ENCODE measurements at regions not wholly inside any gene's neighbourhood (a gene's known extent, or its start where the extent isn't known, plus 50 kb on each side); places are given as distances from the start of the nearest gene placed in this dataset.

DNA sequence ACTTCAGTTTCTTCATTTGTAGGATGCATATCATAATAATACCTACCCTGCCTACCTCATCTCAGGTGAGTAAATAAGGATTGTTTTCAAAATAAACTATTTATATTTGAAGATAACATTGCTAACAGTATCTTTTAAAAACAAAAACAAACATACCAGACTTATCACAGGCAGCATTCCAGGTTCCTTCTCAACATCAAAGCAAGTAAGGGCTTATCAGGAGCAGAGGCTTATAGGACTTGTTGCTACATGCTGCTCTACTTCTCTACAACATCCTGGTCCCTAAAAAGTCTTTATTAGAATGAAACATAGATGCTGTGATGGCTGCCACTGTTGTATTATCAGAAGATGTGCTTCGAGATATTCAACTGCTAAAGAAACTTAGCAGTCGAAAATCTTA, 149.2 kb upstream of the PRDM1 start:
- DNase-seq (ENCODE audit: low read depth), result no peak
- TF ChIP-seq, protein P1, sequence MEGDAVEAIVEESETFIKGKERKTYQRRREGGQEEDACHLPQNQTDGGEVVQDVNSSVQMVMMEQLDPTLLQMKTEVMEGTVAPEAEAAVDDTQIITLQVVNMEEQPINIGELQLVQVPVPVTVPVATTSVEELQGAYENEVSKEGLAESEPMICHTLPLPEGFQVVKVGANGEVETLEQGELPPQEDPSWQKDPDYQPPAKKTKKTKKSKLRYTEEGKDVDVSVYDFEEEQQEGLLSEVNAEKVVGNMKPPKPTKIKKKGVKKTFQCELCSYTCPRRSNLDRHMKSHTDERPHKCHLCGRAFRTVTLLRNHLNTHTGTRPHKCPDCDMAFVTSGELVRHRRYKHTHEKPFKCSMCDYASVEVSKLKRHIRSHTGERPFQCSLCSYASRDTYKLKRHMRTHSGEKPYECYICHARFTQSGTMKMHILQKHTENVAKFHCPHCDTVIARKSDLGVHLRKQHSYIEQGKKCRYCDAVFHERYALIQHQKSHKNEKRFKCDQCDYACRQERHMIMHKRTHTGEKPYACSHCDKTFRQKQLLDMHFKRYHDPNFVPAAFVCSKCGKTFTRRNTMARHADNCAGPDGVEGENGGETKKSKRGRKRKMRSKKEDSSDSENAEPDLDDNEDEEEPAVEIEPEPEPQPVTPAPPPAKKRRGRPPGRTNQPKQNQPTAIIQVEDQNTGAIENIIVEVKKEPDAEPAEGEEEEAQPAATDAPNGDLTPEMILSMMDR (IDR thresholded peaks at IDR 0.05; ENCODE audit: control insufficient read depth, insufficient read depth, low read depth, low read length, missing control alignments), result no peak

DNA sequence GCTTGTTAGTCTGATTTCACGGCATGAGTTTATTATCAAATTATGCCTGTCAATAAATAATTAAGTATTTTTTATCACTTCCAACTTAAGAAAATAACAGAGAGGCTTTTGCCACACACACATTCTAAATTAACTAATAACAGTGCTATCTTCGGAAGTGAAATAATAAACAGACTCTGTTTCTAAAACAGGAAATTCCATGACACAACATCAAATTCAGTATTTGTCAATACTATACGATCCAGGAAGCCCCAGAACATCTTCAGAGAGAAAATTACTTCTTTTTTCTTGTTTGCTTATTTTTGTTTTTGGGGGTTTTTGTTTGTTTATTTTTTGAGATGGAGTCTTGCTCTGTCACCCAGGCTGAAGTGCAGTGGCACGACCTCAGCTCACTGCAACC, 150.7 kb upstream of the PRDM1 start:
- no peak for DNase-seq (ENCODE audit: low read depth)
- TF ChIP-seq, protein P1 (IDR thresholded peaks at IDR 0.05; ENCODE audit: control insufficient read depth, insufficient read depth, low read depth, low read length, missing control alignments), result no peak
- H3K4me3 ChIP-seq (ENCODE audit: control insufficient read depth, low read depth, low read length), result no peak overlapping the region

More for the DNA sequence above, 149.2 kb upstream of the PRDM1 start:
- H3K4me3 ChIP-seq (ENCODE audit: control insufficient read depth, low read depth, low read length), result no peak overlapping the region

DNA sequence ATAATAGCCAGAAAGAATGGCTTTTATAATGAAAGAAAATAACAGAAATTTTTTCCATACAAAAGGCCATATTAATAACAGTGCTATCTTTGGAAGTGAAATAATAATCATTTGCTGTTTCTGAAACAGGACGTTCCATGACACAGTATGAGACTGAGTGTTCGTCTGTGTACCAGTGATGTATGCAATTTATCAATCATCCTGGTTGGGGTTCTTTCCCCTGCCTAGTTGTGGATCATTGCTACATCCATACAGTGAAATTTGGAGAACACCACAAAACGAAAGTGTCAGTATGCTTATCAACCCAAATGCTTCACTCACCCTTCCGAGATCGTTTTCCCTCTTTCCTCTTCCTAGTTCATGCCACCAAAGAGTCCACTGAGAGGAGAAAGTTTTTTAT, 151.4 kb upstream of the PRDM1 start:
- no peak overlapping the region for H3K4me3 ChIP-seq (ENCODE audit: control insufficient read depth, low read depth, low read length)
- DNase-seq (ENCODE audit: low read depth), result no peak
- TF ChIP-seq, protein P1 (IDR thresholded peaks at IDR 0.05; ENCODE audit: control insufficient read depth, insufficient read depth, low read depth, low read length, missing control alignments), result no peak

DNA sequence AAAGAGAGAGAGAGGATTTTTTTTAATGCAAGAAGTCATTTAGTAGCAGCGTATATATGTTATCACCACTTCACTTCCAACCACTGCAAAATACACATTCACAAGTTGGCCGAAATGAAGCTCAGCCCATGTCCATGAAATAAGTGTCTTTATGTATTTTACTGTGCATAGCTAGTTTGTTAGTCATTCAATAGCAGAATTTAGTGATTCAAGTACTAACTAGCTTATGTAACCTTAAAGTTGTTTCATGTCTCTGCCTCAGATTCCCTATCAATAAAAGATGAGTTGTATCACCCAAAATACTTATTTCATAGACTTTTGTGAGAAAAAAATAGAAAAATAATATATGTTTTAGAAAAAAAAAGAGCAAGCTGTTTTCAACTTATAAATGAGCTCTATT, 153.7 kb upstream of the PRDM1 start:
- TF ChIP-seq, protein P1 (IDR thresholded peaks at IDR 0.05; ENCODE audit: control insufficient read depth, insufficient read depth, low read depth, low read length, missing control alignments), result no peak
- DNase-seq (ENCODE audit: low read depth), result no peak
- no peak overlapping the region for H3K4me3 ChIP-seq (ENCODE audit: control insufficient read depth, low read depth, low read length)

DNA sequence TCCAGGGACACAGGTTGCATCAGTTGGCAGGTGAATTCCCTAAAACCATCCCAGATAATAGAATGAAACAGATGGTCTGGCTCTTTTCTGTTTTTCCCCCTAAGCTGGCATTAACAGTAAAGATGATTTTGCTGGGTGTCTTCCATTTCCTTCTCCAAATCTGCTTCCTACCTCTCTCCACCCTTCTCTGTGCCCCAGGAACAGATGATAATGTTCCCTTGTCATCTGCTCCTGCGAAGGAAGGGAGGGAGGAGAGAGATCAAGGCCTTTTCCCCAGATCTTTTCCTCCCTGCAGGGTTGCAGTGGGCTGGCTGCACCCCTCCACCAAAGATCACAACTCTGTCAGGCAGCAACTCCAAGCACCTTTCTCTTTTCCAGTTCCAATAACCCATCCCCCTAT, 156.5 kb upstream of the PRDM1 start:
- DNase-seq (ENCODE audit: low read depth), result no peak
- TF ChIP-seq, protein P1 (IDR thresholded peaks at IDR 0.05; ENCODE audit: control insufficient read depth, insufficient read depth, low read depth, low read length, missing control alignments), result no peak

DNA sequence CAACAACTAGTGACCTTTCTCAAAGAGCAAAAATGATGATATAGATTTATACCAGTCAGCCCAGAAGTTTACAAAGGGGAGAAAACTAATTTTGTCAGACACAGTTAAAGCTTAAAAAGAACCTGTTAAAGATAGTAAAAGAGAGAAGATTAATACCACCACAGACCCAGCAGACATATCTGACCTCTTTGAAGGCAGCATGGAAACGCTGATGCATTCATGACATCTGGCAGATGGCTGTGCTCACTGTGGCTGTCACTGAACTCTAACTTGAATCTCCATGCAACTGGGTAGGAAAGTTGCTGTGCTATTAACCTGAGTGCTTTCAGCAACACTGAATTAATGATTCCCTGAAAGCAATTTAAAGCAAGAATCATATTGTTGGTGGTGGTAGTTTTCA, 159.8 kb upstream of the PRDM1 start:
- TF ChIP-seq, protein P1 (IDR thresholded peaks at IDR 0.05; ENCODE audit: control insufficient read depth, insufficient read depth, low read depth, low read length, missing control alignments), result no peak
- H3K4me3 ChIP-seq (ENCODE audit: control insufficient read depth, low read depth, low read length), result no peak overlapping the region

More for the DNA sequence above, 156.5 kb upstream of the PRDM1 start:
- H3K4me3 ChIP-seq (ENCODE audit: control insufficient read depth, low read depth, low read length), result no peak overlapping the region

DNA sequence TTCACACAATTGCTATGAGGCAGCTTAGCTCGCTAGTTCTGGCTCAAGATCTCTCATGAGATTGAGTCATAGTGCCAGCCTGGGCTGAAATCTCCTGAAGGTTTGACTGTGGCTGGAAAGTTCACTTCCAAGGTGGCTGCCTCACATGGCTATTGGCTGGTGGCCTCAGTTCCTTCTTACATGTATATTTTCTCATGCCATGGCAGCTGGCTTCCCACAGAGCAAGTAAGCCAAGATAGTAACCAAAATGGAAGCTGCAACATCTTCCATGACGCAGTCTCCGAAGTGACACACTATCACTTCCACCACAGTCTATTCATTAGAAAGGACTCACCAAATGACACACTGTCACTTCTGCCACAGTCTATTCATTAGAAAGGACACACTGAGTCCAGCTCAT, 160.4 kb upstream of the PRDM1 start:
- TF ChIP-seq, protein P1 (IDR thresholded peaks at IDR 0.05; ENCODE audit: control insufficient read depth, insufficient read depth, low read depth, low read length, missing control alignments), result no peak
- no peak overlapping the region for H3K4me3 ChIP-seq (ENCODE audit: control insufficient read depth, low read depth, low read length)
- no peak for DNase-seq (ENCODE audit: low read depth)

More for the DNA sequence above, 159.8 kb upstream of the PRDM1 start:
- no peak for DNase-seq (ENCODE audit: low read depth)

Measured in AG09309 (cell line).